Esophagus squamous epithelium (tissue), 5 donors: ENCODE measurements at regions not wholly inside any gene's neighbourhood (a gene's known extent, or its start where the extent isn't known, plus 50 kb on each side); places are given as distances from the start of the nearest gene placed in this dataset.

Experiments used
- DNase-seq: peaks from one replicate; lab custom pipeline; 2025; lab: John Stamatoyannopoulos, UW
- H3K27ac ChIP-seq, 4 donors: fragments of 200-600 bp; sonication (generic); one replicate each; pipeline ENCODE4 v1.5.1; 2016 to 2019; ENCODE audit warnings: mild to moderate bottlenecking in 1 of 4
- H3K27me3 ChIP-seq, 4 donors: fragments of 200-600 bp; sonication (generic); 1 replicate in 3 of 4; 2 replicates in 1 of 4; pipeline versions ENCODE4 v1.5.1 to v1.6.0; 2017 to 2021; ENCODE audit warnings: antibody characterized with exemption in 1 of 4
- H3K36me3 ChIP-seq, 3 donors: fragments of 200-600 bp; sonication (generic); one replicate each; pipeline ENCODE4 v1.5.1; 2016 to 2019
- H3K4me1 ChIP-seq, 3 donors: fragments of 200-600 bp; sonication (generic); one replicate each; pipeline ENCODE4 v1.5.1; 2017 to 2019
- H3K4me3 ChIP-seq, 4 donors: fragments of 200-600 bp; sonication (generic); 1 replicate in 3 of 4; 2 replicates in 1 of 4; pipeline ENCODE4 v1.5.1; 2016 to 2019; ENCODE audit warnings: mild to moderate bottlenecking in 2 of 4, moderate library complexity in 1 of 4
- H3K9me3 ChIP-seq, 3 donors: fragments of 200-600 bp; sonication (generic); one replicate each; pipeline ENCODE4 v1.5.1; 2016 to 2019
- CTCF ChIP-seq, 6 experiments: fragments of 450-650 bp in 4 of 6; fragments of 200-600 bp in 2 of 6; sonication (generic) in 2 of 6; IDR thresholded peaks; one replicate each; pipeline ENCODE4 v1.5.1; 2016 to 2019; ENCODE audit warnings: antibody characterized with exemption in 6 of 6, mild to moderate bottlenecking in 4 of 6, moderate library complexity in 4 of 6
- POLR2A ChIP-seq, 4 donors: fragments of 450-650 bp; IDR thresholded peaks; one replicate each; pipeline ENCODE4 v1.6.1; 2017; ENCODE audit warnings: antibody characterized with exemption in 4 of 4, mild to moderate bottlenecking in 4 of 4, moderate library complexity in 3 of 4
- WGBS, 2 donors: methylation state at CpG; one replicate each; pipeline ENCODE4 v1.1.5; 2018; 5-methylcytosine and 5-hydroxymethylcytosine counted together
- intact Hi-C: fragments of 100-400 bp; cut with DNase I; formaldehyde crosslinking; loops from one replicate; pipeline ENCODE4 v1.15.0; 2022
- donor health status: DM: yes; HTN: yes; CAD: no.

GRCh38 chr16:72349719-72350118, 177.8 kb upstream of the PMFBP1 start:
- Histone ChIP-seq H3K4me3 (no peak overlapping the region), H3K4me1 (no peaks in the 10 kb centered on the region), H3K27me3 (no peaks in the 10 kb centered on the region), H3K9me3 (no peaks in the 10 kb centered on the region), H3K36me3 (no peaks in the 10 kb centered on the region), H3K27ac (no peak overlapping the region)
- intact Hi-C loops: no loop called here
- no peak for DNase-seq
- TF ChIP-seq POLR2A (IDR thresholded peaks at IDR 0.05) (no peak), CTCF (IDR thresholded peaks at IDR 0.05) (no peak)
- 87 to 92% methylated on average over 3 of the region's 3 CpGs for WGBS, 2 donors

- TF ChIP-seq POLR2A (IDR thresholded peaks at IDR 0.05): no peak
- TF ChIP-seq CTCF (IDR thresholded peaks at IDR 0.05): no peak
- intact Hi-C loops: no loop called here
- Histone ChIP-seq H3K36me3 (no peaks in the 10 kb centered on the region), H3K4me1 (no peaks in the 10 kb centered on the region), H3K27me3 (no peaks in the 10 kb centered on the region), H3K27ac (no peak overlapping the region), H3K9me3 (peaks cover 0 to 11% (median 0%) of the 10 kb centered on the region in 3 donors), H3K4me3 (no peak overlapping the region)
- no peak for DNase-seq
- 96 to 97% methylated on average over 2 of the region's 2 CpGs for WGBS, 2 donors
These were observed 161.0 kb upstream of the PMFBP1 start for GRCh38 chr16:72332926-72333325.

GRCh38 chr16:72324578-72324977, 152.6 kb upstream of the PMFBP1 start:
- Histone ChIP-seq H3K9me3 (peaks cover 0 to 14% (median 6%) of the 10 kb centered on the region in 3 donors), H3K27me3 (no peaks in the 10 kb centered on the region), H3K36me3 (no peaks in the 10 kb centered on the region), H3K4me3 (no peak overlapping the region), H3K27ac (no peak overlapping the region), H3K4me1 (no peaks in the 10 kb centered on the region)
- no peak for DNase-seq
- no peak for TF ChIP-seq POLR2A (IDR thresholded peaks at IDR 0.05)
- TF ChIP-seq CTCF (IDR thresholded peaks at IDR 0.05): no peak
- WGBS, 2 donors: 87 to 97% methylated on average over 3 to 5 of the region's 7 CpGs
- intact Hi-C loops: no loop called here

- no peak overlapping the region for H3K27ac ChIP-seq
- WGBS, 2 donors: 37 to 53% methylated on average over 2 of the region's 2 CpGs
These were observed 145.5 kb upstream of the PMFBP1 start for GRCh38 chr16:72317446-72317845.

GRCh38 chr16:72313903-72314302, 141.9 kb upstream of the PMFBP1 start:
- 59% methylated on average over 2 of the region's 2 CpGs for WGBS, 2 donors
- no peak overlapping the region for H3K27ac ChIP-seq
- no peak for TF ChIP-seq POLR2A (IDR thresholded peaks at IDR 0.05)
- TF ChIP-seq CTCF (IDR thresholded peaks at IDR 0.05): no peak
- no peak overlapping the region for H3K4me3 ChIP-seq
- no peaks in the 10 kb centered on the region for H3K4me1 ChIP-seq
- no peak for DNase-seq
- intact Hi-C loops: no loop called here
- no peaks in the 10 kb centered on the region for H3K36me3 ChIP-seq
- H3K27me3 ChIP-seq: no peaks in the 10 kb centered on the region
- no peaks in the 10 kb centered on the region for H3K9me3 ChIP-seq

More at GRCh38 chr16:72317446-72317845, 145.5 kb upstream of the PMFBP1 start:
- no peaks in the 10 kb centered on the region for H3K27me3 ChIP-seq
- H3K4me3 ChIP-seq: no peak overlapping the region
- intact Hi-C loops: no loop called here
- H3K36me3 ChIP-seq: no peaks in the 10 kb centered on the region
- no peak for TF ChIP-seq CTCF (IDR thresholded peaks at IDR 0.05)
- TF ChIP-seq POLR2A (IDR thresholded peaks at IDR 0.05): no peak
- no peaks in the 10 kb centered on the region for H3K4me1 ChIP-seq
- peaks cover 0 to 5% (median 3%) of the 10 kb centered on the region in 3 donors for H3K9me3 ChIP-seq
- DNase-seq: no peak
